ENCODE measurements at regions not wholly inside any gene's neighbourhood (a gene's known extent, or its start where the extent isn't known, plus 50 kb on each side); places are given as distances from the start of the nearest gene placed in this dataset.

- no peak for DNase-seq (ENCODE audit: low read depth)
- no peak overlapping the region for H3K4me3 ChIP-seq (ENCODE audit: low read depth, low read length)
- TF ChIP-seq CTCF (conservative IDR thresholded peaks at IDR 0.05; ENCODE audit: low read depth, low read length), result no peak
Observed at GRCh38 chr11:95289378-95290101, 58.5 kb upstream of the SESN3 start.

GRCh38 chr11:95284057-95285052, 53.4 kb upstream of the SESN3 start:
- TF ChIP-seq CTCF (conservative IDR thresholded peaks at IDR 0.05; ENCODE audit: low read depth, low read length), result no peak
- no peak for DNase-seq (ENCODE audit: low read depth)

GRCh38 chr11:95283650-95284049, 52.6 kb upstream of the SESN3 start:
- TF ChIP-seq CTCF (conservative IDR thresholded peaks at IDR 0.05; ENCODE audit: low read depth, low read length), result no peak
- no peak for DNase-seq (ENCODE audit: low read depth)
- H3K4me3 ChIP-seq (ENCODE audit: low read depth, low read length), result no peak overlapping the region

More at GRCh38 chr11:95284057-95285052, 53.4 kb upstream of the SESN3 start:
- H3K4me3 ChIP-seq (ENCODE audit: low read depth, low read length), result no peak overlapping the region

- H3K4me3 ChIP-seq (ENCODE audit: low read depth, low read length), result no peak overlapping the region
- DNase-seq (ENCODE audit: low read depth), result no peak
- TF ChIP-seq CTCF (conservative IDR thresholded peaks at IDR 0.05; ENCODE audit: low read depth, low read length), result no peak
Observed at GRCh38 chr11:95283146-95283545, 52.1 kb upstream of the SESN3 start.

GRCh38 chr11:95282291-95282751, 51.3 kb upstream of the SESN3 start:
- DNase-seq (ENCODE audit: low read depth), result peak; percentile 72
- no peak for TF ChIP-seq CTCF (conservative IDR thresholded peaks at IDR 0.05; ENCODE audit: low read depth, low read length)
- H3K4me3 ChIP-seq (ENCODE audit: low read depth, low read length), result no peak overlapping the region

Measured in epithelial cell of proximal tubule (primary cell).